SJSA1 (cell line): ENCODE measurements at regions not wholly inside any gene's neighbourhood (a gene's known extent, or its start where the extent isn't known, plus 50 kb on each side); places are given as distances from the start of the nearest gene placed in this dataset.

ENCODE experiments used
- DNase-seq, 2 experiments: peaks; one replicate each; pipeline ENCODE4 v3.0.0-alpha.2; 2015 to 2020; ENCODE audit warnings: low spot score in 2 of 2, low read depth in 1 of 2
- H3K27ac ChIP-seq: fragments of 250-450 bp; sonication (Bioruptor Pico); 2 replicates; pipeline ENCODE4 v1.5.1; 2020; ENCODE audit warnings: mild to moderate bottlenecking, moderate library complexity
- H3K27me3 ChIP-seq: fragments of 250-450 bp; sonication (Bioruptor Pico); replicated peaks from 2 replicates; pipeline ENCODE4 v1.5.1; 2020; ENCODE audit warnings: mild to moderate bottlenecking, moderate library complexity
- H3K36me3 ChIP-seq: fragments of 250-450 bp; sonication (Bioruptor Pico); 2 replicates; pipeline ENCODE4 v1.5.1; 2020; ENCODE audit warnings: mild to moderate bottlenecking
- H3K4me1 ChIP-seq: fragments of 250-450 bp; sonication (Bioruptor Pico); replicated peaks from 2 replicates; pipeline ENCODE4 v1.6.1; 2021; ENCODE audit warnings: mild to moderate bottlenecking
- H3K4me3 ChIP-seq: fragments of 250-450 bp; sonication (Bioruptor Pico); 2 replicates; pipeline ENCODE4 v1.5.1; 2020; ENCODE audit warnings: mild to moderate bottlenecking
- H3K9me3 ChIP-seq: fragments of 250-450 bp; sonication (Bioruptor Pico); replicated peaks from 2 replicates; pipeline ENCODE4 v1.5.1; 2020; ENCODE audit warnings: mild to moderate bottlenecking

DNA sequence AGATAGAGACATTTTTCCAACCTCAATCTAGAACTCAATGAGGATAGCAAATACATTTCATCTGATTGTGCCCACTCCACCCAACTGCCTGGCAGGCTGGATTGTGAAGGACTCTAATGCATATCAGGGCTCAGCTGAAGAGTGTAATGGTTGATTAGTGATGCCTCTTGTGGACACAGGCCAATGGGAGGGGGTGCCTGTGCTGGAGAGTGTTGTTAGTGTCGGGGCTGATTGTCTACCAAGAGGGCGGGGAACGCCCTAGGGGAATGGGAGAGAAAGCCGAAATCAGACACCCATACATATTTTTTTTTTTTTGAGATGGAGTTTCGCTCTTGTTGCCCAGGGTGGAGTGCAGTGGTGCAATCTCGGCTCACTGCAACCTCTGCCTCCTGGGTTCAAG, 103.7 kb upstream of the SALL4 start:
- Histone ChIP-seq H3K36me3 (no peaks in the 10 kb centered on the region), H3K9me3 (no peaks in the 10 kb centered on the region)
- no peak for DNase-seq

DNA sequence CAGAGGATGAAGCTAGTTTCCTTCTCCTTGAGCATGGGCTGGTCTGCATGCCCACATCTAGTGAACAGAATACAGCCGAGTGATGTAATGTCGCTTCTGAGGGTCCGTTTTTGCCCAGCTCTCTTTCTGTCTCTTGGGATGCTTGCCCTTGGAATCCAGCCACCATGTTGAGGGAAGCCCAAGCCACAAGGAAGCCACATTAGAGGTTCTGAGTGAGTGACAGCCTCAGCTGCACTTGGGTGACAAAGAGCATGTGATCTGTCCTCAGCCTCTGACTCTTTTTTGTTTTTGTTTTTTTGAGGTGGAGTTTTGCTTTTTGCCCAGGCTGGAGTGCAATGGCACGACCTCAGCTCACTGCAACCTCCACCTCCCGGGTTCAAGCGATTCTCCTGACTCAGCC, 100.6 kb upstream of the SALL4 start:
- DNase-seq: no peak
- no peaks in the 10 kb centered on the region for H3K36me3 ChIP-seq
- H3K27ac ChIP-seq: no peak overlapping the region
- no peaks in the 10 kb centered on the region for H3K4me1 ChIP-seq
- no peaks in the 10 kb centered on the region for H3K27me3 ChIP-seq
- H3K4me3 ChIP-seq: no peak overlapping the region
- H3K9me3 ChIP-seq: no peaks in the 10 kb centered on the region

More for the DNA sequence above, 103.7 kb upstream of the SALL4 start:
- no peak overlapping the region for H3K4me3 ChIP-seq
- H3K27me3 ChIP-seq: no peaks in the 10 kb centered on the region
- H3K27ac ChIP-seq: no peak overlapping the region
- peaks cover 17% of the 10 kb centered on the region for H3K4me1 ChIP-seq

DNA sequence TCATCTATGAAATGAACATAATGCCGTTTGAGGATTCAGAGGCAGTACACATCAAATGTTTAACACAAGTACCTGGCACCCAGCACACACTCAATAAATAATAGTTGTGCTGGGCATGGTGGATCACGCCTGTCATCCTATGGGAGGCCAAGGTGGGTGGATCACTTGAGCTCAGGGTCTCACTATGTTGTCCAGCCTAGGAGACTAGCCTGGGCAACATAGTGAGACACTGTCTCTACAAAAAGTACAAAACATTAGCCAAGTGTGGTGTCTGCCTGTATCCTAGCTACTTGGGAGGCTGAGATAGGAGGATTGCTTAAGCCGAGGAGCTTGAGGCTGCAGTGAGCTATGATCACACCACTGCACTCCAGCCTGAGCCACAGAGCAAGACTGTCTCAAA, 98.1 kb upstream of the SALL4 start:
- Histone ChIP-seq H3K9me3 (no peaks in the 10 kb centered on the region), H3K27me3 (no peaks in the 10 kb centered on the region), H3K4me1 (no peaks in the 10 kb centered on the region), H3K36me3 (no peaks in the 10 kb centered on the region), H3K27ac (no peak overlapping the region), H3K4me3 (no peak overlapping the region)
- no peak for DNase-seq

DNA sequence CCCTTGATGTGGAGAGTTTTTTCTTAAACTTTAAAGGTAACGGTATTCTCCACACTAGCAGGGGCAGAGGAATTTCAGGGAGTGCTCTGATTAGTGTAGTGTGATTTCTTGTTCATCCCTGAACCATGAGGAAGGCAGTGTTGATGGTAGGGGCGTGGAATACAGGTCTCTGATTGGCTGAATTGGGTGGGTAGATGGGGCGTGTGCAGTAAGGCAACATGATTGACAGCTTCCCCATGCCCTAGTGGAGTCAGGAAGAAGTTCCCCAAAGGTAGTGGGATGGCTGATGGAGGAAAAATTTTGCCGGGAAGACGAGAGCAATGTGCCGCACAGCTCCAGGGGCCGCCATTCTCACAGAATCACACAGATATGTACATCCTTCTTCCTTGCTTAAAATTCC, 97.4 kb upstream of the SALL4 start:
- Histone ChIP-seq H3K4me3 (no peak overlapping the region), H3K27me3 (no peaks in the 10 kb centered on the region), H3K4me1 (no peaks in the 10 kb centered on the region), H3K9me3 (no peaks in the 10 kb centered on the region), H3K36me3 (no peaks in the 10 kb centered on the region), H3K27ac (no peak overlapping the region)
- DNase-seq: no peak

DNA sequence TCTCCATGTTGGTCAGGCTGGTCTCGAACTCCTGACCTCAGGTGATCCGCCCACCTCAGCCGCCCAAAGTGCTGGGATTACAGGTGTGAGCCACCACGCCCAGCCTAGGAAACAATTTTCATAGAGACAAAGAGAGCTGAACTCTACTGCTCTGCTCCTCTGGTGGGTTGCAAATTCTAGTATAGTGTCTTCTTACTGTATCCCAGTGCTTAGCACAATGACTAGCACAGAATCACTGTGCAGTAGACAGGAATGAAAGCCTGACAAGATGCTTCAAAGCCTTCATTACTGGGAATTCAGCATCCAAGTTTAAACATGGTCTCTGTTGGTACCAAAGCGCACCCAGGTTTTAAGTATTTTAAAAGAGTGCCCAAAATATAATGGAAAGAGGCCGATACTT, 96.5 kb upstream of the SALL4 start:
- Histone ChIP-seq H3K36me3 (no peaks in the 10 kb centered on the region), H3K4me1 (no peaks in the 10 kb centered on the region), H3K27ac (no peak overlapping the region), H3K27me3 (no peaks in the 10 kb centered on the region), H3K4me3 (no peak overlapping the region), H3K9me3 (no peaks in the 10 kb centered on the region)
- no peak for DNase-seq

DNA sequence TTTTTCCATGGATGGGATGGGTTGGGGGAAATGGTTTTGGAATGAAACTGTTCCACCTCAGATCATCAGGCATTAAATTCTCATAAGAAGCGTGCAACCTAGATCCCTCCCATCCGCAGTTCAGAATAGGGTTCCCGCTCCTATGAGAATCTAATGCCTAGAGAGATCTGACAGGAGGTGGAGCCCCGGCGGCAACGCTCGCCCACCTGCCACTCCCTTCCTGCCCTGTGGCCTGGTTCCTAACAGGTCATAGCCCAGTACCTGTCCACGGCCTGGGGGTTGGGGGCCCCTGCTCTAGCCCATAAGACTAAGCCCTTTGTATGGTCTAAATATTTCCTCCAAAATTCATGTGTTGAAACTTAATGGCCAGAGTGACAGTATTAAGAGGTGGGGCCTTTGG, 92.3 kb upstream of the SALL4 start:
- Histone ChIP-seq H3K9me3 (no peaks in the 10 kb centered on the region), H3K36me3 (no peaks in the 10 kb centered on the region), H3K4me3 (no peak overlapping the region), H3K27ac (no peak overlapping the region), H3K4me1 (no peaks in the 10 kb centered on the region), H3K27me3 (no peaks in the 10 kb centered on the region)
- DNase-seq: no peak

DNA sequence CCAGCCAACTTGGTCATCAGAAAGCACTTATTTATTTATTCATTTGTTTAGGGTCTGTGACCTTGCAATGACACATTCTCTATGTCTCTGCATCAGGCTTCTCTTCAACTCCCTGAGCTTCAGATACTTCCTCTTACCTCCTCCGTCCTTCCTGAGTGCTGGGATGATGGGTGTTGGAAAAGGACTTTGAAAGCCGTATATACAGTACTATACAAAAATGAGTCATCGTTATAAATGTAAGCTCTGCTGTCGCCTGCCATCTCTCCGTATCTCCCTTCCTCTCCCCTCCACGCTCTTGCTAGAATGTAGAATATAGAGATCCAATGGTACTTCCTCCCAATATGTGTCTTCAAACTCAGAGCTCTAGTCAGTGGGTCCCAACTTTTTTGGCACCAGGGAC, 91.9 kb upstream of the SALL4 start:
- H3K9me3 ChIP-seq: no peaks in the 10 kb centered on the region
- no peak for DNase-seq
- no peak overlapping the region for H3K27ac ChIP-seq
- no peaks in the 10 kb centered on the region for H3K4me1 ChIP-seq
- no peaks in the 10 kb centered on the region for H3K36me3 ChIP-seq
- no peak overlapping the region for H3K4me3 ChIP-seq
- no peaks in the 10 kb centered on the region for H3K27me3 ChIP-seq

DNA sequence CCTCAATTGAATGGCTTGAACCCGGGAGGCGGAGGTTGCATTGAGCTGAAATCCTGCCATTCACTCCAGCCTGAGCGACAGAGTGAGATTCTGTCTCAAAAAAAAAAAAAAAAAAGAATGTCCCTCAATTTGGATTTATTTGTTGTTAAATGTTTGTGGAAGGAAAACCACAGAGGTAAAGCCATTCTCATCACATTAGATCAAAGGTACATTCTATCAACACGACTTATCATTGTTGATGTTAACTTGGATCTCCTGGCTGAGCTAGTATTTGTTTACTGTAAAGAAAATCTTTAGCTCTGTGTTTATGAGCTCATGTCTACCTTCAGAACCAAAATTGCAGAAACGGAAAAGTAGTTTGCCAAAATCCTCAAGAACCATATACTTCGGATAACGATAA, 91.4 kb upstream of the SALL4 start:
- Histone ChIP-seq H3K36me3 (no peaks in the 10 kb centered on the region), H3K4me3 (no peak overlapping the region), H3K9me3 (no peaks in the 10 kb centered on the region), H3K27ac (no peak overlapping the region), H3K4me1 (no peaks in the 10 kb centered on the region), H3K27me3 (no peaks in the 10 kb centered on the region)
- DNase-seq: no peak

DNA sequence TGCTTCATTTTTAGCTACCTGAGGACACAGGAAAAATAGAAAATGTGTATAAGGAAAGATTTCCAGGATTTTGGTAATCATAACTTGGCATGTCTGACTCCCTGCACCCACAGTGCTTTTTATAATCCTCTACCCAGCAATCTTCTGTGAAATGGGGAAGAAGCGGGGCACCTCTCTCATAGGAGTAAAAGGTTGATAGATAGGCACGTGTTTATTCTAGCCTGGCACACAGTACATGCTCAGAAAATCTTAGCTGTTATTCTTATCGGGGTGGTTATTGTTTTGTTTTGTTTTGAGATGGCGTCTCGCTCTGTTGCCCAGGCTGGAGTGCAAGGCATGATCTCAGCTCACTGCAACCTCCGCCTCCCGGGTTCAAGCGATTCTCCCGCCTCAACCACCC, 87.7 kb upstream of the SALL4 start:
- Histone ChIP-seq H3K36me3 (no peaks in the 10 kb centered on the region), H3K27ac (no peak overlapping the region), H3K4me1 (peaks cover 4% of the 10 kb centered on the region; the same call in 1 of the 2 replicates), H3K9me3 (no peaks in the 10 kb centered on the region), H3K27me3 (no peaks in the 10 kb centered on the region), H3K4me3 (no peak overlapping the region)
- DNase-seq: no peak

DNA sequence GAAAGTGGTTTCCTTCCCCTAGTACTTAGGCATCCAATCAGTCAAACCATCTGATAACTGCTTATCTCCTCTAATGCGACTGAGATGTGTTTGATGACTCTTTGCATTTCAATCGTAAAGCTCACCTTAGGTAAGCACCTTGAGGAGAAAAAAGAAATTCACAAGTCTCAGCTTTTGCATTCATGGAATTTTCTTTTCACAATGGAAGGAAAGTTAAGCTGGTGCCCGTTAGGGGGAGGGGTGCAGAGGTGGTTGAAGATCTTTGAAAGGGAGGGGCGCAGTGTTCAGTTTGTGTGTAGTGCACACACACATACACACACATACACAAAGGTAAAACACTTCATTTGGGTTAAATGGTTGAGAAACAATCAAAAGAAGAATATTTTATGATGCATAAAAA, 87.1 kb upstream of the SALL4 start:
- no peak for DNase-seq
- H3K27me3 ChIP-seq: no peaks in the 10 kb centered on the region
- no peak overlapping the region for H3K4me3 ChIP-seq
- no peaks in the 10 kb centered on the region for H3K36me3 ChIP-seq
- H3K27ac ChIP-seq: no peak overlapping the region
- H3K4me1 ChIP-seq: peaks cover 4% of the 10 kb centered on the region; the same call in 1 of the 2 replicates
- no peaks in the 10 kb centered on the region for H3K9me3 ChIP-seq

DNA sequence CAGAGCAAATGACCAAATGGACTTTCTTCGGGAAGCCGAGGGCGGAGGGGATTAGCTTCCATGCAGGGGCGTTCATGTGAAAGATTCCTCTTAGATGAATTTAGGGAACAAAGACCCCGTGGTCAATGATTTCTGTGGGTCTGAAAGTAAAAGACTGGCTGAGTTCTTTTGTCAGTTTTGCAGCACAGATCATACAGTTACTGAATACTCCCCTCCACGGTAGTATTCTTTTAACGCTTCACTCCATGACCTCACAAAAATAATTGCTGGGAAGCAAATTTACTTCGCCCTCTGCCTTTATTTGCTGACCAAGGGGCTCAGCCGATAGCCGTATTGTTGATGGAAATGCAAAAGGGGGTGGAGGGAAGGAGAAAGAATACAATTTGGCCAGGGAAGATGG, 86.0 kb upstream of the SALL4 start:
- no peak overlapping the region for H3K4me3 ChIP-seq
- no peaks in the 10 kb centered on the region for H3K36me3 ChIP-seq
- DNase-seq: no peak
- H3K4me1 ChIP-seq: peaks cover 4% of the 10 kb centered on the region; the same call in 1 of the 2 replicates
- H3K9me3 ChIP-seq: no peaks in the 10 kb centered on the region
- H3K27ac ChIP-seq: no peak overlapping the region
- no peaks in the 10 kb centered on the region for H3K27me3 ChIP-seq

DNA sequence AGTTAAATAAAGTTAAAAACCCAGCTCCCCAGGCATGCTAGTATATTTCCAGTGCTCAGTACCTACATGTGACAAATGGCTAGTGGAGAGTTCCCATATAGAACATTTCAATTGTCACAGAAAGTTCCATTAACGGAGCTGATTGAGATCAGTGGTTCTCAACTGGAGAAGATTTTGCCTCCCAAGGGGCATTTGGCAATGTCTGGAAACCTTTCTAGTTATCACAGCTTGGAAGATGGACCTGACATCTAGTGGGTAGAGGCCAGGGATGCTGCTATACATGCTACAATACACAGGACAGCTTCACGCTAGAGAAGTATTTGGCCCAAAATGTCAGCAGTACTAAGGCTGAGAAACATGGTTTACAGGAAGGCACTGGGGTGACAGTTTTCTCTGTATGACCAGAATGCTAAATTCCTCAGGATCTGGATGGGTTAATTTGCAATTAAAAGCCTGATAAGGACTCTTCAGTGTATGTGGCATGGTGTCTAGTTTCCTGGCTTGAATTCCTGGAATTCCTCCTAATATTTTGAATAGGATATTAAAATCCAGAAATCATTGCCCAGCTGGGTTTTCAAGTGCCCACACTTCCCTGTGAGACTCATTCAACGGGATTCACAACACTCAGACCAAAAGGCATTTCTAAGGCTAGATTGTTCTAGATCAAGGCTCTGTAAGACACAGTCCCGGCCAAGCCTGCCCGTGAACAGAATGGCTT, 84.7 kb upstream of the SALL4 start:
- H3K27ac ChIP-seq: no peak overlapping the region
- no peak overlapping the region for H3K4me3 ChIP-seq
- no peaks in the 10 kb centered on the region for H3K9me3 ChIP-seq
- no peaks in the 10 kb centered on the region for H3K36me3 ChIP-seq
- H3K4me1 ChIP-seq: peaks cover 4% of the 10 kb centered on the region; the same call in 1 of the 2 replicates
- H3K27me3 ChIP-seq: no peaks in the 10 kb centered on the region
- no peak for DNase-seq

DNA sequence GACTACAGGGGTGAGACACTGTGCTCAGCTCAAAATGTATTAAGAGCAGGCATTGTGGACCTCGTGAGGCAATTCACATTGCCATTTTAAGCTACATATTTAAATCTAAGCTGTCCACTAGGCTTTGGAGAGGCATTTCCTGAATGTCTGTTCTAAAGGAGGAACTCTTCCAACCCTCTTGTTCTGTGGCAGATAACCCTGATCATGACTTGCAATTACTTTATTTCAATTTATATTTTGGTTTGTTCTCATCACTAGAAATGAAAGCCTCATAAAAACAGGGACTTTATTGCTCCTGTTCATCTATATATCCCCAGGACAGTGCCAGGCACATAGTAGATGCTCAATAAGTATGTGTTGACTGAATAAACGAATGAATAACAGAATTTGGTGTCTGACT, 84.0 kb upstream of the SALL4 start:
- Histone ChIP-seq H3K9me3 (no peaks in the 10 kb centered on the region), H3K36me3 (no peaks in the 10 kb centered on the region), H3K4me3 (no peak overlapping the region), H3K27ac (no peak overlapping the region), H3K4me1 (peaks cover 4% of the 10 kb centered on the region; the same call in 1 of the 2 replicates), H3K27me3 (no peaks in the 10 kb centered on the region)
- DNase-seq: no peak

DNA sequence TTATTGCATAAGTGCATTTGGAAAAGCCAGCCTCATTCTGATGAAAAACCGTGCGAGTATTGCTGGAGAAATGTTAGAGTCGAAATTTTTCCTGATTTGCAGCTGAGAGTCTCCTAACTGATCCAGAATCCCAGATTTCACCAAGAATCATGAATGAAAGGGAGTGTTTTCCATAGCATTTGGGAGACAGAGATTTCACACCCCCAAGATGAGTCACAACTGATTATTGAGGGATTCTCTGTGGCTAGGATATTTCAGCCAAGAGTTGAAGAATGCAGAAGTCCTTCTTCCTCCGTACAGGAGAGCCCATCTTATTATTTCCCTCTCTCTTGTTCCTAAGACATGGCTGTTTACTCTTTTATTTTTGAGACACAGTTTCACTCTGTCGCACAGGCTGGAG, 82.2 kb upstream of the SALL4 start:
- no peak overlapping the region for H3K4me3 ChIP-seq
- H3K4me1 ChIP-seq: peaks cover 4% of the 10 kb centered on the region; the same call in 1 of the 2 replicates
- H3K27me3 ChIP-seq: no peaks in the 10 kb centered on the region
- H3K36me3 ChIP-seq: no peaks in the 10 kb centered on the region
- DNase-seq: no peak
- no peak overlapping the region for H3K27ac ChIP-seq
- H3K9me3 ChIP-seq: no peaks in the 10 kb centered on the region

DNA sequence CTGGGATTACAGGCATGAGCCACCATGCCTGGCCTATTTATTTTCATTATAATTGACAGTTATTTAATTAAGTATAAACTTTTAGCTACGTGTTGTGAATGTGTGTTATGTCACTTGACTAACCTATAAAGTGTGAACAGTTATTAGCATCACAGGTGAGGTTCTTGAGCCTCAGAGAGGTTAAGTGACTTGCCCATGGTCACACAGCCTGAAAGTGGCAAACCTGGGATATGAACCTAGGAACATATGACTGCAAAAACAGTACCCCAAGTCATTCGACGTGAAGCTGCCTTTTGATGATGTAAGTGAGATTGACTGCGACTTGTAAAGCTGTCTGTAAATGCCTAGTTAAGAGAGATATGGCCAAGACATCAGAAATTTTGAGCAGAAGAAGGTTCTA, 77.9 kb upstream of the SALL4 start:
- H3K4me1 ChIP-seq: peaks cover 20% of the 10 kb centered on the region
- H3K9me3 ChIP-seq: no peaks in the 10 kb centered on the region
- H3K27me3 ChIP-seq: no peaks in the 10 kb centered on the region
- no peaks in the 10 kb centered on the region for H3K36me3 ChIP-seq
- no peak for DNase-seq
- H3K4me3 ChIP-seq: no peak overlapping the region
- H3K27ac ChIP-seq: no peak overlapping the region
